H4 (cell line): ENCODE measurements at regions not wholly inside any gene's neighbourhood (a gene's known extent, or its start where the extent isn't known, plus 50 kb on each side); places are given as distances from the start of the nearest gene placed in this dataset.
"Not testable (repeated sequence)": the region's sequence is repeated elsewhere in the genome, so short reads cannot be mapped to it uniquely, and the experiment has no call there.

Source experiments
- DNase-seq: peaks from one replicate; pipeline ENCODE4 v3.0.0-alpha.2; 2015; ENCODE audit warnings: low spot score

- DNase-seq = no peak
Observed at GRCh38 chr3:105278688-105279087, 88.0 kb upstream of the ALCAM start.

GRCh38 chr3:105281989-105282388, 84.7 kb upstream of the ALCAM start:
- DNase-seq = no peak

- no peak for DNase-seq
Observed at GRCh38 chr3:105284876-105285275, 81.8 kb upstream of the ALCAM start.

- no peak for DNase-seq
Observed at GRCh38 chr3:105285653-105286241, 81.0 kb upstream of the ALCAM start.

GRCh38 chr3:105293441-105293840, 73.3 kb upstream of the ALCAM start:
- DNase-seq = no peak

- DNase-seq = not testable (repeated sequence)
Observed at GRCh38 chr3:105296182-105296822, 70.4 kb upstream of the ALCAM start.

- no peak for DNase-seq
Observed at GRCh38 chr3:105304487-105304886, 62.2 kb upstream of the ALCAM start.

- no peak for DNase-seq
Observed at GRCh38 chr3:105315144-105315543, 51.6 kb upstream of the ALCAM start.

GRCh38 chr3:105315815-105316214, 50.9 kb upstream of the ALCAM start:
- no peak for DNase-seq

- DNase-seq = no peak
Observed at GRCh38 chr3:105316331-105316730, 50.4 kb upstream of the ALCAM start.
